ENCODE measurements at regions not wholly inside any gene's neighbourhood (a gene's known extent, or its start where the extent isn't known, plus 50 kb on each side); places are given as distances from the start of the nearest gene placed in this dataset.

DNA sequence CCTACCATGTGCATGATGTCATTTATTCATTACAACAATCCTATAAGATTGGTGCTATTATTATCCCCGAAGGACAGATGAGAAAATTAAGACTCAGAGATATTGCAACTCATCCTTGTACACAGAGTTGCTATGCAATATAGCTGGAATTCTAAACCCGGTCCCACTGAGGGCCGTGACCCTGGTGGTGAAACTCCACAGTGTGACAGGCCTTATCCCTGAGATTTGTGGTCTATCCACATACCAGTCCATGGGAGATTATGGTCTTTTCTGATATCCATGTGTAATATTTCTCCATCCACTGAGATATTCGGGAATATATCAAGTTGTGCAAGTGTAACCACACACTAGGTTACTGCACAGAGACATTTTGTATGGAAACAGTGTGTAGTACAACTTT is 305.2 kb downstream of the TXNL1 start:
- no peaks in the 10 kb centered on the region for H3K4me1 ChIP-seq (replicated peaks in 1 of 4; ENCODE audit: control insufficient read depth in 3 of 4, insufficient read depth in 4 of 4, low read length in 3 of 4)
- DNase-seq (ENCODE audit: low read depth in 1 of 2, low spot score in 2 of 2) (no peak), FAIRE-seq (no peak)
- no peak overlapping the region for H4K5ac ChIP-seq (ENCODE audit: insufficient read length, low read depth, low read length)
- H4K20me1 ChIP-seq (replicated peaks in 1 of 2; ENCODE audit: control insufficient read depth in 1 of 2, insufficient read depth in 2 of 2, low read length in 2 of 2), result no peaks in the 10 kb centered on the region
- H4K8ac ChIP-seq (ENCODE audit: extremely low read depth, insufficient read depth, low read length), result no peak overlapping the region
- no peak overlapping the region for H2BK15ac ChIP-seq (ENCODE audit: low read length)
- no peak overlapping the region for H3K4me2 ChIP-seq (ENCODE audit: insufficient read depth in 1 of 2, low read depth in 2 of 2, low read length in 2 of 2)
- no peaks in the 10 kb centered on the region for H3K79me1 ChIP-seq (ENCODE audit: low read depth, low read length)
- no peaks in the 10 kb centered on the region for H3K79me2 ChIP-seq (ENCODE audit: control insufficient read depth in 1 of 2, insufficient read depth in 2 of 2, low read length in 2 of 2)
- H3K14ac ChIP-seq (ENCODE audit: insufficient read length), result no peak overlapping the region
- H2AK5ac ChIP-seq (ENCODE audit: low read depth, low read length), result no peak overlapping the region
- H3K27ac ChIP-seq (ENCODE audit: low read depth, low read length), result no peak overlapping the region
- H3K4ac ChIP-seq (replicated peaks; ENCODE audit: insufficient read length, low read depth, low read length), result no peak overlapping the region
- no peak overlapping the region for H3K9ac ChIP-seq (replicated peaks in 1 of 4; ENCODE audit: extremely low read depth in 1 of 4, low read depth in 3 of 4, low read length in 3 of 4)
- TF ChIP-seq, protein P1, sequence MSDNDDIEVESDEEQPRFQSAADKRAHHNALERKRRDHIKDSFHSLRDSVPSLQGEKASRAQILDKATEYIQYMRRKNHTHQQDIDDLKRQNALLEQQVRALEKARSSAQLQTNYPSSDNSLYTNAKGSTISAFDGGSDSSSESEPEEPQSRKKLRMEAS (IDR thresholded peaks at IDR 0.05), result no peak
- TF ChIP-seq GTF2F1 (IDR thresholded peaks at IDR 0.05; ENCODE audit: borderline replicate concordance, low read depth, low read length) (no peak), EP300 (IDR thresholded peaks at IDR 0.05; ENCODE audit: borderline replicate concordance in 1 of 2, low read depth in 2 of 2, low read length in 2 of 2) (no peak), CHD2 (IDR thresholded peaks at IDR 0.05; ENCODE audit: low read length) (no peak), EZH2 (IDR thresholded peaks at IDR 0.05; ENCODE audit: low read depth, low read length, severe bottlenecking) (no peak), TBP (IDR thresholded peaks at IDR 0.05; ENCODE audit: low read depth, low read length) (no peak), JUN (IDR thresholded peaks at IDR 0.05; ENCODE audit: low read depth, low read length) (no peak), SIRT6 (IDR thresholded peaks at IDR 0.05; ENCODE audit: low read length) (no peak), EGR1 (IDR thresholded peaks at IDR 0.05; ENCODE audit: borderline replicate concordance, low read depth, low read length) (no peak)
- no peak overlapping the region for H2BK20ac ChIP-seq (ENCODE audit: low read length)
- H3K36me3 ChIP-seq (ENCODE audit: control insufficient read depth in 2 of 4, insufficient read depth in 4 of 4, low read length in 3 of 4), result no peaks in the 10 kb centered on the region
- ChIA-PET POLR2A (ENCODE audit: partially characterized antibody) (no interaction called here), CTCF (ENCODE audit: partially characterized antibody) (interaction anchor here (1.2 kb wide), 1 partner anchor 86 kb away, joined by 4 read pairs; no protein-coding TSS in a partner anchor)
- no peak overlapping the region for H4K91ac ChIP-seq (replicated peaks; ENCODE audit: insufficient read length, low read length)
- H3K27me3 ChIP-seq (replicated peaks in 1 of 4; ENCODE audit: control insufficient read depth in 3 of 4, extremely low read depth in 1 of 4, insufficient read depth in 3 of 4, low read length in 3 of 4), result no peaks in the 10 kb centered on the region
- H3K23ac ChIP-seq (ENCODE audit: insufficient read length), result no peak overlapping the region
- H3K9me3 ChIP-seq (ENCODE audit: insufficient read depth in 2 of 2, low read depth in 1 of 2, low read length in 1 of 2), result no peaks in the 10 kb centered on the region
- H2BK12ac ChIP-seq (ENCODE audit: low read depth, low read length), result no peak overlapping the region
- H2BK120ac ChIP-seq (replicated peaks; ENCODE audit: low read depth, low read length), result no peak overlapping the region
- WGBS, 2 experiments (ENCODE audit: extremely low coverage in 1 of 2, insufficient coverage in 1 of 2, insufficient read length in 1 of 2, insufficient replicate concordance in 2 of 2, low coverage in 1 of 2, low lambda C conversion rate in 2 of 2, missing lambda C conversion rate in 1 of 2), result 89% methylated on average over 4 of the region's 4 CpGs; no CpG with 5 or more reads in 1 of the 2 experiments
- no peak overlapping the region for H3K18ac ChIP-seq (ENCODE audit: extremely low read depth, low read length)
- no peak overlapping the region for H3K4me3 ChIP-seq (ENCODE audit: extremely low read depth in 1 of 4, insufficient read depth in 2 of 4, low read depth in 3 of 4, low read length in 4 of 4)
- H2AFZ ChIP-seq (ENCODE audit: low read length), result no peak overlapping the region
- no peak overlapping the region for H2BK5ac ChIP-seq (ENCODE audit: low read depth, low read length)
- no peaks in the 10 kb centered on the region for H3K23me2 ChIP-seq (ENCODE audit: low read depth, low read length)
- H3K56ac ChIP-seq (replicated peaks; ENCODE audit: insufficient read length, low read depth, low read length), result no peak overlapping the region

All from H1 (cell line).